Activated T-helper 17 cell treated with anti-CD3 and anti-CD28 coated beads, Interleukin-2, amount 50 U/mL, for 72 hours (primary cell): ENCODE measurements at regions not wholly inside any gene's neighbourhood (a gene's known extent, or its start where the extent isn't known, plus 50 kb on each side); places are given as distances from the start of the nearest gene placed in this dataset.

Source experiments
- ATAC-seq: fragments of 150-1000 bp; cut with Tn5 transposase; replicated peaks from 2 replicates; pipeline ENCODE4 v1.10.0; 2021; ENCODE audit warnings: mild to moderate bottlenecking, moderate library complexity
- H3K27ac Mint-ChIP-seq: one replicate; pipeline ENCODE4 v1.8.0; 2022; ENCODE audit warnings: mixed read lengths
- H3K27me3 Mint-ChIP-seq: one replicate; pipeline ENCODE4 v1.8.0; 2022; ENCODE audit warnings: mixed read lengths
- H3K36me3 Mint-ChIP-seq: one replicate; pipeline ENCODE4 v1.8.0; 2022; ENCODE audit warnings: low read depth, mild to moderate bottlenecking, mixed read lengths
- H3K4me1 Mint-ChIP-seq: one replicate; pipeline ENCODE4 v1.8.0; 2022; ENCODE audit warnings: mixed read lengths
- H3K4me3 Mint-ChIP-seq: one replicate; pipeline ENCODE4 v1.8.0; 2022; ENCODE audit warnings: mild to moderate bottlenecking, mixed read lengths
- H3K9me3 Mint-ChIP-seq: one replicate; pipeline ENCODE4 v1.8.0; 2022; ENCODE audit warnings: mixed read lengths

- no peak for ATAC-seq
- Mint-ChIP-seq H3K36me3 (no peaks in the 10 kb centered on the region), H3K27ac (no peak overlapping the region), H3K4me1 (no peaks in the 10 kb centered on the region), H3K9me3 (no peaks in the 10 kb centered on the region), H3K27me3 (peaks cover 4% of the 10 kb centered on the region), H3K4me3 (no peak overlapping the region)
Observed at GRCh38 chr14:95034788-95035187, 122.5 kb downstream of the DICER1 start.

GRCh38 chr14:95033682-95034632 lies 123.4 kb downstream of the DICER1 start:
- Mint-ChIP-seq H3K4me3 (no peak overlapping the region), H3K36me3 (no peaks in the 10 kb centered on the region), H3K27me3 (peaks cover 7% of the 10 kb centered on the region), H3K4me1 (no peaks in the 10 kb centered on the region), H3K27ac (no peak overlapping the region), H3K9me3 (no peaks in the 10 kb centered on the region)
- ATAC-seq: no peak

GRCh38 chr14:95033031-95033430 lies 124.3 kb downstream of the DICER1 start:
- H3K36me3 Mint-ChIP-seq: no peaks in the 10 kb centered on the region
- no peak overlapping the region for H3K4me3 Mint-ChIP-seq
- H3K27ac Mint-ChIP-seq: no peak overlapping the region
- H3K27me3 Mint-ChIP-seq: peaks cover 7% of the 10 kb centered on the region
- no peaks in the 10 kb centered on the region for H3K4me1 Mint-ChIP-seq
- no peaks in the 10 kb centered on the region for H3K9me3 Mint-ChIP-seq
- no peak for ATAC-seq

- Mint-ChIP-seq H3K36me3 (no peaks in the 10 kb centered on the region), H3K4me3 (no peak overlapping the region), H3K27me3 (peaks cover 14% of the 10 kb centered on the region), H3K27ac (no peak overlapping the region), H3K9me3 (no peaks in the 10 kb centered on the region), H3K4me1 (no peaks in the 10 kb centered on the region)
- ATAC-seq: no peak
Observed at GRCh38 chr14:95026851-95027463, 130.4 kb downstream of the DICER1 start.

GRCh38 chr14:95025941-95026340 lies 131.4 kb downstream of the DICER1 start:
- Mint-ChIP-seq H3K4me3 (no peak overlapping the region), H3K27me3 (peaks cover 14% of the 10 kb centered on the region), H3K4me1 (no peaks in the 10 kb centered on the region), H3K9me3 (no peaks in the 10 kb centered on the region), H3K27ac (no peak overlapping the region), H3K36me3 (no peaks in the 10 kb centered on the region)
- no peak for ATAC-seq

GRCh38 chr14:95025218-95025617 lies 132.1 kb downstream of the DICER1 start:
- Mint-ChIP-seq H3K4me1 (no peaks in the 10 kb centered on the region), H3K4me3 (no peak overlapping the region), H3K9me3 (no peaks in the 10 kb centered on the region), H3K36me3 (no peaks in the 10 kb centered on the region), H3K27ac (no peak overlapping the region), H3K27me3 (peaks cover 14% of the 10 kb centered on the region)
- no peak for ATAC-seq

- H3K36me3 Mint-ChIP-seq: no peaks in the 10 kb centered on the region
- H3K27ac Mint-ChIP-seq: no peak overlapping the region
- H3K9me3 Mint-ChIP-seq: no peaks in the 10 kb centered on the region
- H3K4me3 Mint-ChIP-seq: no peak overlapping the region
- ATAC-seq: no peak
- peaks cover 13% of the 10 kb centered on the region for H3K27me3 Mint-ChIP-seq
- H3K4me1 Mint-ChIP-seq: no peaks in the 10 kb centered on the region
Observed at GRCh38 chr14:95024380-95024779, 132.9 kb downstream of the DICER1 start.

GRCh38 chr14:95023886-95024285 lies 133.4 kb downstream of the DICER1 start:
- Mint-ChIP-seq H3K4me3 (no peak overlapping the region), H3K9me3 (no peaks in the 10 kb centered on the region), H3K27me3 (peaks cover 12% of the 10 kb centered on the region), H3K27ac (no peak overlapping the region), H3K36me3 (no peaks in the 10 kb centered on the region), H3K4me1 (no peaks in the 10 kb centered on the region)
- no peak for ATAC-seq

- no peak for ATAC-seq
- Mint-ChIP-seq H3K9me3 (no peaks in the 10 kb centered on the region), H3K27me3 (peaks cover 9% of the 10 kb centered on the region), H3K36me3 (no peaks in the 10 kb centered on the region), H3K27ac (no peak overlapping the region), H3K4me3 (no peak overlapping the region), H3K4me1 (no peaks in the 10 kb centered on the region)
Observed at GRCh38 chr14:95023115-95023514, 134.2 kb downstream of the DICER1 start.

- no peaks in the 10 kb centered on the region for H3K36me3 Mint-ChIP-seq
- H3K27ac Mint-ChIP-seq: no peak overlapping the region
- no peaks in the 10 kb centered on the region for H3K9me3 Mint-ChIP-seq
- ATAC-seq: no peak
- H3K4me3 Mint-ChIP-seq: no peak overlapping the region
- H3K27me3 Mint-ChIP-seq: peaks cover 4% of the 10 kb centered on the region
- H3K4me1 Mint-ChIP-seq: no peaks in the 10 kb centered on the region
Observed at GRCh38 chr14:95021588-95021987, 135.7 kb downstream of the DICER1 start.

GRCh38 chr14:95018821-95019220 lies 138.5 kb downstream of the DICER1 start:
- Mint-ChIP-seq H3K36me3 (no peaks in the 10 kb centered on the region), H3K4me3 (no peak overlapping the region), H3K4me1 (no peaks in the 10 kb centered on the region), H3K27me3 (no peaks in the 10 kb centered on the region), H3K9me3 (no peaks in the 10 kb centered on the region), H3K27ac (no peak overlapping the region)
- ATAC-seq: no peak

GRCh38 chr14:95015046-95015445 lies 142.3 kb downstream of the DICER1 start:
- no peaks in the 10 kb centered on the region for H3K36me3 Mint-ChIP-seq
- no peak for ATAC-seq
- H3K27me3 Mint-ChIP-seq: peaks cover 7% of the 10 kb centered on the region
- peaks cover 4% of the 10 kb centered on the region for H3K9me3 Mint-ChIP-seq
- H3K4me3 Mint-ChIP-seq: no peak overlapping the region
- no peaks in the 10 kb centered on the region for H3K4me1 Mint-ChIP-seq
- no peak overlapping the region for H3K27ac Mint-ChIP-seq

- ATAC-seq: no peak
- Mint-ChIP-seq H3K4me3 (no peak overlapping the region), H3K27me3 (peaks cover 10% of the 10 kb centered on the region), H3K36me3 (no peaks in the 10 kb centered on the region), H3K9me3 (peaks cover 4% of the 10 kb centered on the region), H3K27ac (no peak overlapping the region), H3K4me1 (no peaks in the 10 kb centered on the region)
Observed at GRCh38 chr14:95014036-95014435, 143.3 kb downstream of the DICER1 start.

GRCh38 chr14:95011445-95012006 lies 145.8 kb downstream of the DICER1 start:
- peaks cover 26% of the 10 kb centered on the region for H3K27me3 Mint-ChIP-seq
- H3K36me3 Mint-ChIP-seq: no peaks in the 10 kb centered on the region
- H3K4me3 Mint-ChIP-seq: no peak overlapping the region
- H3K4me1 Mint-ChIP-seq: no peaks in the 10 kb centered on the region
- ATAC-seq: no peak
- no peak overlapping the region for H3K27ac Mint-ChIP-seq
- peaks cover 4% of the 10 kb centered on the region for H3K9me3 Mint-ChIP-seq
